PFSK-1 (cell line): ENCODE measurements at regions not wholly inside any gene's neighbourhood (a gene's known extent, or its start where the extent isn't known, plus 50 kb on each side); places are given as distances from the start of the nearest gene placed in this dataset.

ENCODE experiments used
- FOXP2 ChIP-seq: optimal IDR thresholded peaks from 2 replicates; pipeline ENCODE3; 2011; ENCODE audit warnings: borderline replicate concordance, control low read depth, inconsistent platforms; ENCODE audit not compliant: insufficient read depth; ENCODE audit errors: extremely low read length, extremely low read depth
- POLR2AphosphoS5 ChIP-seq: IDR thresholded peaks from 2 replicates; pipeline ENCODE4 v1.6.1; 2012; ENCODE audit warnings: low read depth, mild to moderate bottlenecking, control low read depth, low read length, moderate library complexity
- REST ChIP-seq, 2 experiments: IDR thresholded peaks; 2 replicates each; pipeline versions ENCODE4 v1.6.1 to v1.8.0; 2011 to 2012; ENCODE audit warnings: low read depth in 2 of 2, low read length in 2 of 2, control low read depth in 1 of 2, inconsistent platforms in 1 of 2, mild to moderate bottlenecking in 1 of 2, moderate library complexity in 1 of 2; ENCODE audit not compliant: insufficient read depth in 1 of 2
- SIN3A ChIP-seq: IDR thresholded peaks from 2 replicates; pipeline ENCODE4 v1.6.1; 2012; ENCODE audit warnings: mild to moderate bottlenecking, low read length, moderate library complexity, borderline replicate concordance; ENCODE audit not compliant: insufficient read depth
- TAF1 ChIP-seq: IDR thresholded peaks from 2 replicates; pipeline ENCODE4 v1.6.1; 2012; ENCODE audit warnings: low read length, control low read depth, borderline replicate concordance; ENCODE audit not compliant: insufficient read depth

DNA sequence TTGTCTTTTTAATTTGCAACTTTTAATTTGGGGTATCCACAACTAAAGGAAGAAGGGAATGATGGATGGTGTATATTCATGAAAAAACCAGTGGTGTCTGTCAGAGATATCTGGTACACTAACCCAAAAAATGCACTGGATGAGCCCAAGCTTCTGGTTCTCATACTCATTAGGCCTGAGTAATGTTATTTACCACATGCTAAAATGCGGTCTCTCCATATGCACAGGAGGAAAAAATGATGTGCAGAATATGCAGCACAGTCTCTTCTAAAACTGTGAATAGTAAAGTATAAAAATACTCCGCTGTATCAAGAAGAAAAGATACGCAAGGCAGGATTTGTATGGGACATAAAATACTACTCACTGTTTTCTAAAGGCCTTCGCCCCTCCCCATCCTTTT lies 275.6 kb upstream of the NAV3 start:
- TF ChIP-seq SIN3A = no peak
- no peak for TF ChIP-seq TAF1
- TF ChIP-seq FOXP2 = no peak
- no peak for TF ChIP-seq POLR2AphosphoS5
- no peak for TF ChIP-seq REST (IDR thresholded peaks at IDR 0.05; ENCODE audit: insufficient read depth in 1 of 2, low read depth in 2 of 2, low read length in 2 of 2)

DNA sequence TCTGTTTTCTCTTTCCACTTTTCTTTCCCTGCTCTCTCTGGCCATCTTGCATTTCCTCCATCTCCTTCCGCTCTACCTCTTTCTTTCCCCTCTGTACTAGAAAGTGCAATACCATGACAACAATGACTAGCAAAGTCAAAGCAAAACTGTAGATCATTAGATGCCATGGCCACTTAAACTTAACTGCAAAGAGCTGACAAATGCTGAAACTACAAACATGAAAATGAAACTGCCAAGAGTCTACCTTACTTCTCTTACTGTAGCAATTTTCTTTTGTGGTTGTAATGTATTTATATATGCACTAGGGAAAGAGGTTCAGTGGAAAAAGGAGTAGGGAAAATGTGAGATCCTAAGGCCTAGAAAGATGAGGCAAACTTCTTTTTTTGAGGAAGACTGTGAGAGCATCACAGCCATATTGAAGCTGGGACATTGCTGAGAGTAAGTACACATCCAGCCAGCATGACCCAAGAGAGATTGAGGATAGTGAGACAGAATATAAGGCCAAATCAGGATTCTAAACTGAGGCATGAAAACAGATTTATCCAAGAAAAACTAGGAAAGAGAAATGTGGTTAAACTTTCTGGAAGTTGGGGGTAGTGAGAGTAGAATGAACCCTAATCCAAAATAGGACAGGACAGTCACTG lies 276.6 kb upstream of the NAV3 start:
- TF ChIP-seq REST (IDR thresholded peaks at IDR 0.05; ENCODE audit: insufficient read depth in 1 of 2, low read depth in 2 of 2, low read length in 2 of 2) = no peak
- no peak for TF ChIP-seq POLR2AphosphoS5
- no peak for TF ChIP-seq TAF1
- TF ChIP-seq FOXP2 = no peak

DNA sequence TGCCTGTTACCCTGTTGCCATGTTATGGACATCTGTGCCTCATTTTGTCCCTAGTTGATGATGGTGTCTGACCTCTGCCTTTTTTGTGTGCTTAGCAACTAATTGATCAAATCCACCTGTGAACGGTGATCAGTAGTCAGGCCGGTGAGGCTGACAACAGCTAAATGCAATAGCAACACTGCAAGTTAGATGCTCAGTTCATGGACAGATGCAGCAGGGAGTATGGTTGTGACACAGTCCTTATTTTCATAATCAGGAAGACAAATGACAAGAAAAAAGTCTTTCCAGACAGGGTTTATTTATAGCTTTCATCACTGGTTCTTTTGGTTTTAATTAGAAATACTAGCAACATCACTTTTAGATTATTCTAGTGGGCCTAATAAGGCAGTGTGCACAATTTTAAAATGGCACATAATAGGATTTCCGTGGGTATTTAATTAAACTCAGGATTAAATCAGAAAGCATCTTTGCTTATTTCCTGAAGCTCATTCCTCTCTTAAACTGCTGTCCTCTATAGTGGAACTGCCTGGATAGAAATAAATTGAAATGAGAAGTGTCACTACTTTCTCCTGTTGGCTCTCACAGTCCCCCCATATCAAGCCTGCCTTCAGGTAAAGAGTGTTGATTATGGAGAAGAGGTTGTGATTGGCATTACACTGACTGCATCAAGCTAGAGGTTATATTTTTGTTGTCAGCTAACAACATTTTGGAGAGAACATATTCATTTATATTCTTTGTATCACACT lies 281.1 kb upstream of the NAV3 start:
- no peak for TF ChIP-seq FOXP2
- no peak for TF ChIP-seq SIN3A
- no peak for TF ChIP-seq POLR2AphosphoS5
- TF ChIP-seq REST (IDR thresholded peaks at IDR 0.05; ENCODE audit: insufficient read depth in 1 of 2, low read depth in 2 of 2, low read length in 2 of 2) = no peak
- TF ChIP-seq TAF1 = no peak

- TF ChIP-seq TAF1 = no peak
These were observed 281.9 kb upstream of the NAV3 start for GRCh38 chr12:77548797-77549196.

DNA sequence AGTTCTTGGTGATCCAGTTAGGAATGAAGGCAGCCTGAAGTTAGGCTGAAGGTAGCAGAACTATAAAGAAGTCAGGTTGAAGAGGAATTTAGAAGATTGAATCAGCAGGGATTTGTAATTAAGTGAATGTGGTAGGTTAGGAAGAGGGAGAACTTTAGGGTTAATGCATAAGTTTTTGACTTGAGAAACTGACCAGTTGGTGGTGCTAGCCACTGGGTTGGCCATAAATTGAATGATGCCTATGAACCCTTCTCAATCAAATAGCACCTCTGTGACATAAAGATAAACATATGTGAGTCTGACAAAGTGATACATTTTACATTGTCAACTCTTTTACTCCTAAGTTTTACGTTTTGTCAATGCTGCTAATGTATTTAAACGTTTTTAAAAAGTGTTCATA lies 290.6 kb upstream of the NAV3 start:
- TF ChIP-seq POLR2AphosphoS5 (no peak), SIN3A (no peak), FOXP2 (no peak), REST (IDR thresholded peaks at IDR 0.05; ENCODE audit: insufficient read depth in 1 of 2, low read depth in 2 of 2, low read length in 2 of 2) (no peak), TAF1 (no peak)
